HG03103 (cell line): ENCODE measurements at regions not wholly inside any gene's neighbourhood (a gene's known extent, or its start where the extent isn't known, plus 50 kb on each side); places are given as distances from the start of the nearest gene placed in this dataset.
"Not testable (repeated sequence)": the region's sequence is repeated elsewhere in the genome, so short reads cannot be mapped to it uniquely, and the experiment has no call there.

Experiments used
- ATAC-seq: cut with Tn5 transposase; IDR thresholded peaks from one replicate; pipeline ENCODE4 v1.9.1; 2021; ENCODE audit warnings: low read depth; ENCODE audit not compliant: unreplicated experiment

- ATAC-seq: no peak
Observed at GRCh38 chr2:52658598-52658997, 1109.0 kb upstream of the CHAC2 start.

- no peak for ATAC-seq
Observed at GRCh38 chr2:52639692-52640091, 1127.9 kb upstream of the CHAC2 start.

- no peak for ATAC-seq
Observed at GRCh38 chr2:52632543-52632942, 1135.1 kb upstream of the CHAC2 start.

GRCh38 chr2:52629944-52630343 lies 1137.7 kb upstream of the CHAC2 start:
- ATAC-seq: no peak

GRCh38 chr2:52629531-52629930 lies 1138.1 kb upstream of the CHAC2 start:
- no peak for ATAC-seq

- ATAC-seq: no peak
Observed at GRCh38 chr2:52622266-52622665, 1145.3 kb upstream of the CHAC2 start.

- ATAC-seq: no peak
Observed at GRCh38 chr2:52613064-52613463, 1154.5 kb upstream of the CHAC2 start.

- ATAC-seq: no peak
Observed at GRCh38 chr2:52611759-52612158, 1155.8 kb upstream of the CHAC2 start.

- no peak for ATAC-seq
Observed at GRCh38 chr2:52608030-52608429, 1159.6 kb upstream of the CHAC2 start.

GRCh38 chr2:52597346-52597745 lies 1170.3 kb upstream of the CHAC2 start:
- ATAC-seq: no peak

- no peak for ATAC-seq
Observed at GRCh38 chr2:52594026-52594425, 1173.6 kb upstream of the CHAC2 start.

GRCh38 chr2:52584071-52584470 lies 1183.5 kb upstream of the CHAC2 start:
- not testable (repeated sequence) for ATAC-seq

GRCh38 chr2:52572469-52572894 lies 1195.1 kb upstream of the CHAC2 start:
- no peak for ATAC-seq

- no peak for ATAC-seq
Observed at GRCh38 chr2:52571380-52572347, 1195.9 kb upstream of the CHAC2 start.

- no peak for ATAC-seq
Observed at GRCh38 chr2:52570716-52571115, 1196.9 kb upstream of the CHAC2 start.

GRCh38 chr2:52563151-52563550 lies 1204.5 kb upstream of the CHAC2 start:
- ATAC-seq: no peak

GRCh38 chr2:52558265-52558664 lies 1209.3 kb upstream of the CHAC2 start:
- no peak for ATAC-seq

- ATAC-seq: no peak
Observed at GRCh38 chr2:52542297-52542696, 1225.3 kb upstream of the CHAC2 start.

- ATAC-seq: no peak
Observed at GRCh38 chr2:52539026-52539970, 1228.3 kb upstream of the CHAC2 start.

- no peak for ATAC-seq
Observed at GRCh38 chr2:52537588-52537987, 1230.0 kb upstream of the CHAC2 start.

GRCh38 chr2:52536929-52537460 lies 1230.6 kb upstream of the CHAC2 start:
- no peak for ATAC-seq
